Right ventricle myocardium superior (tissue), 1 donor: ENCODE measurements at regions not wholly inside any gene's neighbourhood (a gene's known extent, or its start where the extent isn't known, plus 50 kb on each side); places are given as distances from the start of the nearest gene placed in this dataset.
"Not testable (repeated sequence)": the region's sequence is repeated elsewhere in the genome, so short reads cannot be mapped to it uniquely, and the experiment has no call there.

ENCODE experiments used
- ATAC-seq: fragments of 200-7000 bp; cut with Tn5 transposase; one replicate; pipeline ENCODE4 v1.9.1; 2020; ENCODE audit warnings: mild to moderate bottlenecking; ENCODE audit not compliant: poor library complexity
- DNase-seq: peaks from one replicate; pipeline ENCODE4 v3.0.0-alpha.2; 2020
- intact Hi-C: fragments of 100-400 bp; cut with DNase I; formaldehyde crosslinking; loops from one replicate; pipeline ENCODE4 v1.11.2; 2022
- donor health status: DM: no; HTN: yes; CAD: no; lungs with severe emphysema.

DNA sequence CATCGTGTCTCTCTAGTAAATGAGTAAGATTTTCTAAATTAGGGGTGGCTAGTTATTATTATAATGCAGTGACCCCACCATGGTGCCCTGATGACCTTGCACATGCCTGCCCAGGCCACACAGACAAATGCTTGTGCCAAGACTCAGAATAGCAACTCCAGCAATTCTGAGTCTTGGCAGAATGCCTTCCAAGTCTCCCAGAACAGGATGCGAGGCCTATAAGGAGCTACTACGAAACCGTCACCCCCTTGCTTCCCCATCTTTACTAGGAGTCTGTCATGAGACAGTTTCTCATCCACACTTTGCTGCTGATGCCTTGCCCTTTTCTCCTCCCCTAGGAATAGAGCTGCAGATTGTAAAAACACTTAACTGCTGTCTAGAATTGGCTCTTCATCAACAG is 559.9 kb downstream of the TRHDE start:
- intact Hi-C loops: no loop called here
- DNase-seq (no peak), ATAC-seq (peak; percentile 39)

DNA sequence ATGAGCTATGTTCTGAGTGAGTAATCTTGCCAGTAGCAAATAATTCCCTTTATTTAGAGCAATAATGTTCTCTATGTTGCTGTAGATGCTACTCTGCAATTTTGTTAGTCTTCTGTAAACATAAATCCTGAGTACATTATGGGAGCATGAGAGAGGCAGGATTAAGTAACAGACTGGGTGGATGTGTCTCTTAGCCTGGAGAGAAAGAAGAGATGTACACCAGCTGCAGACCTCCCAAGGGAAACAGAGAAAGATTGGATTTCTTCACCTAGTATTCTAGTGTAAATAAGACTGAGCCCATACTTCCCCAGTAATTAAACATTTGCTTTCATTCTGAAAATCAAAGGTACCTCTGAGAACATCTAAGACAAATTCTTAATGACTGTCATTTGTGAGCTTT is 564.0 kb downstream of the TRHDE start:
- peak; percentile 38 for ATAC-seq
- DNase-seq: no peak
- intact Hi-C loops: no loop called here

DNA sequence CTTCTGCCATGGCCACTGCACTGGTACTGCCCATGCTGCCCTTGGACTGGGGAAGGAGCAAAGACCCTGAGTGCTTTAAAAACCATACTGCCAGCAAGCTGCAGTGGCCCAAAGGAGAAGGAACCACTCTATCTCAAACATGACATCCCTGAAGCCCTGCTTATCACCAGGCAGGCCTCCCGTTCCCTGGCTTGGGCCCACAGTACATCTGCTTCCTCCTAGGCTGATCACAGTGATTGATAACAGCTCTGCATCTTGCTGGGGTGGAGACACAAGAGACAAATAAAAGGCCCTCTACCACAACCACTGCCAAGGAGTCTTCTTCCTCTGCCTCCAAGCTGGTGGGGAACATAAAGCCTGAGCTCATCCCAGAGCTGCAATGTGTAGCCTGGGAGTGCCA is 567.5 kb downstream of the TRHDE start:
- intact Hi-C loops: no loop called here
- DNase-seq (no peak), ATAC-seq (no peak)

DNA sequence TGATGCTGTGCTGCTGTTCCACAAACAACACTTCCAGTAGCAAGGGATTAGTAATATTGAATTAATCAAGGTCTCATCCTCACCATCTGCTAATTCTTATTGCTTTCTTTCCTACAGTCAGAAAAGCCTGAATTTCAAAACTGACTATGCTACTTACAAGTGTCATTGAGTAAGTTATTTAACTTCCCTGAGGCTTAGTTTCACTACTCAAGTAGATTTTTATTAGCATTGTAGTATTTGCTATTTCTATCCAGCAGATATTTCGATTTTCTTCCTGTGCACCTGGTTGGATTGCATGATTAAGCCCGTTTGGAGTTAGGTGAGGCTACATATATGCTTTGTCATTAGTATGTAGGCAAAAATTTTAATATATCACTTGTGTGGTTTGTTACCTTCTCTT is 591.5 kb downstream of the TRHDE start:
- ATAC-seq (no peak), DNase-seq (no peak)
- intact Hi-C loops: no loop called here

DNA sequence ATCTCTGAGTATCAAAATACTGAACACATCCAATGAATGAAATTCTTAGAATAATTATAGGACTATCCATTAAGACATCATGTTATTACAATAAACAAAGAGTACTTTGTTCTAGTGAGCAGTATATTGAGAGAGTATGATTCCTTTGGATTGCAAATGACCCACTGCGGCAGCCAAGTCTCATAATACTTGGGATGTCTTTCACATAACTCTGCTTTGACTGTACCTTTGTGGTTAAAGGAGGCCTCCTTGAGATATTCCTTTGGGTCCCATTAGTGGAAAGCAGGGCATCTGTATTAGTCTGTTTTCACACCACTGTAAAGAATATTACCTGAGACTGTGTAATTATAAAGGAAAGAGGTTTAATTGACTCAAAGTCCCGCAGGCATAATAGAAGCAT is 593.8 kb downstream of the TRHDE start:
- DNase-seq: no peak
- no peak for ATAC-seq
- intact Hi-C loops: no loop called here

DNA sequence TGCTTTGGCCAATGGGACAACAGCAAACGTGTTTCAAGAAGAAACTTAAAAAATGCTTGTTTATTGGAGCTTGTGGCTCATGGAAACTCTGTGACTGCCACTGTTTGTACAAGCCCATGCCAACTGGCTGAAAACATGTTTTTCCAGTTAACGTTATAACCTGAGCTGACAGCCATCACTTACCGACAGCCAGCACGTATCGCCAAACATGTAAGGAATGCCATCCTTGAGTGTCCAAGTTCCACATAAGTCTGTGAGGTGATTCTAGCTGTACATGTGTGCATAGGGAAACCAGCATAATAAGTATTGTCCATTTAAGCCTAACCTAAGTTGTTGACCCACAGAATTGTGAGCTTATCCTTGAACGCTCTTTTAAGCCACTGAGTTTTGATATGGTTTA is 596.9 kb downstream of the TRHDE start:
- DNase-seq: no peak
- ATAC-seq: no peak
- intact Hi-C loops: no loop called here

DNA sequence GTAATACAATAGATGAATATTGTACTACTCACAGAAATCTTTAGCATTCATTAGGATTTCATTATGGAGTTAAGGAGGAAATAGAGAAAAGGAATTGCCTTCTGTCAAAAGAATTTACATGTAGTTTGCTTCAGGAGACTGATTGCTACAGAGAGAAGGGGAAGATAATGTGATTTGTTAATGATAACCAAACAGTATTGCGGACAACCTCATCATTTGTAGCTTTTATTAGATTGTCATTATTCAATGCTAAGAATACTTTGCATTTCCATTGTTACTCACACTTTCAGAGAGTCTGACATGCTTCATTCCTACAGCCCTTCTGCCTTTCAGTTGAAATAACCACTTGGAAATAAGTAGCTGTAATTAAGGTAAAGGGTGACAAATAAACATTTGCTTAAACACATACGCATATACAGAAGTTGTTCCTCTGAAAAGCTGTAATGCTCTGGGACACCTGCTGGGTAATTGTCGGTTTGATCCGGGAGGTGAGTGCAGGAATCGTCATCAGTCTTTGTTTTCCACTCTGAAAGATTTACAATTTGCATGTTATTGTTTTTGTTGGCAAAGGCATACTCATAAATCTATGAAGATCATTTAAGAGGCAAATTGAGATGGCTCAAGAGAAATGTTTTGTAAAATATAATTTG is 600.2 kb downstream of the TRHDE start:
- intact Hi-C loops: no loop called here
- DNase-seq (no peak), ATAC-seq (no peak)

DNA sequence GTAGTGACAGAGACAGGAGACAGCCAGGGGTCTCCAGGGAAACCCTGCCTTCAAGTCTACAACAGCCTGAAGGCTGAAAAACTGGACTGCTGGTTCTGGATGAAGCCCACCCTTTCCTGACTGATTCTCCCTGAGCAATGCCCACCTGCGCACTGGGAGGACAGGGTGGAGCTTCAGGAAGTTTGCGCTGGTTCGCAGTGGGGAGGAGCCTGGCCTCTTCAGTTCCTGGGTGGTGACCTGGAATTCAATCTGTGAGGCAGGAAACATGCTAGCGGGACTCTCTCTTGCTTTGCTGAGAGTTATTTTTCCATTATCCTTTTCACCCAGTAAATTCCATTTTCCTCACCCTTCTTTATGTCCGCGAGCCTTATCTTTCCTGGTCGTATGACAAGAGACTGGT is 600.8 kb downstream of the TRHDE start:
- intact Hi-C loops: no loop called here
- no peak for DNase-seq
- no peak for ATAC-seq

DNA sequence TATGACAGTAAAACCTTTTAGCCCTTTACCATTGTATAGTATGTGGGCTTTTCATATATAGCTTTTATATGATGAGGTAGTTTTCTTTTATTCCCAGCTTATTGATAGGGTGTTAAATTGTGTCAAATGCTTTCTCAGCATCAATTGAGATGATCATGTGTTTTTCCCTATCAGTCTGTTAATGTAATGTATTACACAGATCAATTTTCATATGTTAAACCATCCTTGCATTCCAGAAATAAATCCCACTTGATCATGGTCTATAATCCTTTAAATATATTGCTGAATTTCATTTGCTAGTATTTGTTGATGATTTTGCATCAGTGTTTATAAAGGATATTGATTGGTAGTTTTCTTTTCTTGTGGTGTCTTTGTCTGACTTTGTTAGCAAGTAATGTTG is 603.9 kb downstream of the TRHDE start:
- intact Hi-C loops: no loop called here
- ATAC-seq (no peak), DNase-seq (no peak)

DNA sequence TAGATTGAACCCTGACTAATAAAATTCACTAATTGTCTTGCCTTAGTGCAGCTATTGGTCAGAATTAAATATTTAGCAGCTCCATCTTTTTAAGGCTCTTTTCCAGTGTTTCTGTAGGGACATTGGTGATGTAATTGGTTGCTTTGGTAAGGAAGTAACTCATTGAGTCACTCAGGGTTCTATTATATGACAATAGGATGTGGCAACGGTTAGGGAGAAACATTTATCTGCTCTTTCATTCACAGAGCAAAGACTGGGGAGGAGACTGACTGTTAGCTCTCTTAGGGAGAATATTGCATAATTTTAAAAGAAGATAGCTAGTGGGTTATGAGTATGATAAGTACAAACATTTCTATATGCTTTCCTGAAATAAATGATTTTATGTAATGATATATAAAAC is 616.5 kb downstream of the TRHDE start:
- intact Hi-C loops: no loop called here
- ATAC-seq (no peak), DNase-seq (no peak)

DNA sequence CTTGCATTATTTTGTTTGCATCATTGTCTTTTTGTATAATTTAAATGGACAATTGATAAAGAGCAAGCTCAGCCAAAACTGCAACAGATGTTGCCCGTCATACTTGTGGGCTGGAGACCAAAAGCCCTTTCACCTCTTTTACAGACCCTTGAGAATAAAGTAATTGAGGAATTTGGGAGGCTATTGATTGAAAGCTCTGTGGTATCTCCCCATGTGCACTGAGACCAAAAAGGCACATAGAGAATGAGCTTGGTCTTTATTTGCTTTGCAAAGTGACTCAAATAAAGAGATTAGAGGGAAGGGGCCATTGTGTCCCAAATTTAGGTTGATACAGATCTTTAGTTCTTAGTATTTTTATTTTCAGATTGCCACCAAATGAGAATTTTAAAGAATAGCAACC is 617.6 kb downstream of the TRHDE start:
- no peak for DNase-seq
- no peak for ATAC-seq
- intact Hi-C loops: no loop called here

DNA sequence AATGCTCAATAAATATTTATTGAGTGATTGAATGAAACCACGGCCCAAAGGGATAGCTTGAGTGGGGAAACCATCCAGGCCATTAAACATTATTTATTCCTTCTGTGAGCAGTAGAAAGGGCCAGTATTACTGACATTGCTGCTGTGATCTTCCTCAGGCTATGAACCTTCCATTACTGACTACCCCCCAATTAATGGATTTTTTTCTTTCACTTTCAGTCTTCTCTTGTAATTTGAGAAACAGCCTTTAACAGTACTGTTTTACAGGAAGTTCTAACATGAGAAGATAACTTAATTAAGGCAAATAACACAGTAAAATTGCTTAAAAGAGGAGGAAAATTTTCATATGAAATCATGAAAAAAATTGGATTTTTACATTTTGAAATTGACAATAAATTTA is 629.5 kb downstream of the TRHDE start:
- DNase-seq (no peak), ATAC-seq (no peak)
- intact Hi-C loops: no loop called here

DNA sequence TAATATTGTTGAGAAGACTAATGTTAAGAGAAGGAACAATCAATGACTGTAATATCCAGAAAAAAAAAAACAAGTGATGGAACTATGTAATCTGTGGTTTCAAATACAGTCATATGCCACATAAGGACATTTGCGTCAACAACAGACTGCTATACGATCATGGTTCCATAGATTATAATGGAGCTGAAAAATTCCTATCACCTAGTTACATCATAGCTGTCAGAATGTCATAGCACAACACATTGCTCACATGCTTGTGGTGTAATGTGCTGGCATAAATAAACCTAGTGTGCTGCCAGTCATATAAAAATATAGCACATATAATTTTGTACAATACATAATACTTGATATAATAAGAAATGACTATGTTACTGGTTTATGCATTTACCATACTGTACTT is 653.5 kb downstream of the TRHDE start:
- intact Hi-C loops: no loop called here
- no peak for ATAC-seq

DNA sequence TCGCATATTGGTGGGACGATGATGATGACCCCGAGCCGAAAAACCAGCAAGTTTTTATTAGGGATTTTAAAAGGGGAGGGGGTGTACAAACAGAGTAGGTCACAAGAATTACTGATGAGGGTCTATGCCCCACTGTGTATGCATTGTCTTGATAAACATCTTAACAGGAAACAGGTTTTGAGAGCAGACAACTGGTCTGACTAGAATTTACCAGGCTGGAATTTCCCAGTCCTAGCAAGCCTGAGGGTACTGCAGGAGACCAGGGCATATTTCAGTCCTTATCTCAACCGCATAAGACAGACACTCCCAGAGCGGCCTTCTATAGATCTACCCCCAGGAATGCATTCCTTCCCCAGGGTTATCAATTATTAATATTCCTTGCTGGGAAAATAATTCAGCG is 659.7 kb downstream of the TRHDE start:
- intact Hi-C loops: not testable (repeated sequence)

More for the DNA sequence above, 653.5 kb downstream of the TRHDE start:
- DNase-seq: no peak

DNA sequence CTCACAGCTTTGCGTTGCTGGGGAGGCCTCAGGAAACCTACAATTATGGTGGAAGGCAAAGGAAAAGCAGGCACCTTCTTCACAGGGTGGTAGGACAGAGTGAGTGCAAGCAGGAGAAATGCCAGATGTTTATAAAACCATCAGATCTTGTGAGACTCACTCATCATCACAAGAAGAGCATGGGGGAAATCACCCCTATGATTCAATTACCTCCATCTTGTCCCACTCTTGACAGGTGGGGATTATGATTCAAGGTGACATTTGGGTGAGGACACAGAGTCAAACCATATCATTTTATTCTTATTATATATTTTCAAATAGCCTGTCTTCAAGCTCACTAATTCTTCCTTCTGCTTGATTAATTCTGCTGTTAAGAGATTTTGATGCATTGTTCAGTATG is 665.3 kb downstream of the TRHDE start:
- ATAC-seq: no peak
- DNase-seq: no peak
- intact Hi-C loops: no loop called here

More for the DNA sequence above, 659.7 kb downstream of the TRHDE start:
- ATAC-seq, DNase-seq: not testable (repeated sequence)

DNA sequence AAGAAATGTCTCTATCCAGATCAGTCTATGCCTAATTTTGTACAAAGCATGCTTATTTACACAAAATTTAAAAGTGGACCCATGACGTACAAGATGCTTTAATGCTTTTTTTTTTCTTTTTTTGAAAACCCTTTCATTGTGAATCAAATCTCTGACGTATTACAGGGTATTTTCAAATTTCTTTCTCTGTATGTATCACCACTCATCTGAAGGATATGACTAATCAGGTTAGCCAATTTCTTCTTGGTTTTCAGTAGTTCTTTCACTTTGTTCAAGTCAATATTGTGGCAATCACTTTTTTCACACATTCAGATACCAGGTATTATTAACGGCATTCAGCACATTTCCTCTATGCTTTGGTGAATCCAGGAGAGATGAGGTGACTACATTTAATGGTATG is 685.3 kb downstream of the TRHDE start:
- ATAC-seq (no peak), DNase-seq (no peak)
- intact Hi-C loops: no loop called here

DNA sequence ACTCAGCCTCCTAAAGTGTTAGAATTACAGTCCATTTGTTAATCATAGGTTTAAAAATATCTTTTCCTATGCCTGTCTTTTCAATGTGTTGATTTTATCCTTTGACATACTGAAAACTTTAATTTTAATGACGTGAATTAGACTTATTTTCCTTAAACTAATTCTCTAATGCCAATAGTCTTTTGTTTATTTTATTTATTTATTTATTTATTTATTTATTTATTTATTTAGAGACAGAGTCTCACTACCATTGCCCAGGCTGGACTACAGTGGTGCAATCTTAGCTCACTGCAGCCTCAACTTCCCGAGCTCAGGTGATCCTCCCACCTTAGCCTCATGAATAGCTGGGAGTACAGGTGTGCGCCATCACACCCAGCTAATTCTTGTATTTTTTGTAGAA is 694.5 kb downstream of the TRHDE start:
- intact Hi-C loops: no loop called here
- DNase-seq (no peak), ATAC-seq (no peak)

DNA sequence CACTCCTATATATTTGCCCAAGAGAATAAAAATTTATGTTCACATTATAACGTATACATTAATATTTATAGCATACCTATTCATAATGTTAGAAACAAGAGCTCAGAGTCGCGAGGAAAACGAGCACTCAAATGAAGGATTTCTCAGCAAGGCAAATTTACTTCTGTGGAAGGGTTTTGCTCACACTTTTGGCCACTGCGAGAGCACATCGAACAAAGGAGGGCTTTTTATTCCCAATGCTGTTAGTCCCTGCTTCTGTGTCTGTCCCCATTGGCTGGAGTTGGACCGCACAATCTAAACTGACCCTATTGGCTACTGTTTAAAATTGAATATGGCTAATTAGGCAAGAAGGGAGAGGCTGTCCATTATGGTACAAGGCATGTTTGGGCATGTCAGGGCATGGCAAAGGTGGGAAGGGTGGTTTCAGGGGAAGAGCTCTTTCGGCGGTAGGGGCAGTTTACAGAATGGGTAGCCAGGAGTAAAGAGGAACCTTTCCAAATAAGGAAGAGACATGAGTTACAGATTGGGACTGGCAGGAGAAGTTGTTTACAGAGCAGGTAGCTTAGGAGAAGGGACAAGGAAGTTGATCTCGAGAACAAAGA is 702.9 kb downstream of the TRHDE start:
- ATAC-seq: no peak
- no peak for DNase-seq
- intact Hi-C loops: no loop called here

DNA sequence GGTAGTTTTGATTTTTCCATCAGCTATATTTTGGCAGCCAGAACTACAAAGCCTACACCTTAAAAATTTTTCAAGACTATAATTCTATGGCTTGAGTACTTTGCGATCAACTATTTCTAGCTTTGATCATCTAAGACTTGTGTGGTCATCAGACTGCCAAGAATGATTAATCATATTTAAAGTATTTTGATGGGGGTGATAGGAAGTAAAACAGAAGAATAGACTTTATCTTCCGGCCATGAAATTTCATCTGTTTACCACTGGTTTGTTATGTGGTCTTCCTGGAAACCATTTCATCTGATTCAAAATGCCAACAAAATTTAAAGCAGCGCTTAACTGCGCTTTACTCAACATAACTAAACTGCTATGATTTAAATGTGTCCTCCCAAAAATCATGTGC is 706.8 kb downstream of the TRHDE start:
- DNase-seq: no peak
- intact Hi-C loops: no loop called here
- no peak for ATAC-seq

DNA sequence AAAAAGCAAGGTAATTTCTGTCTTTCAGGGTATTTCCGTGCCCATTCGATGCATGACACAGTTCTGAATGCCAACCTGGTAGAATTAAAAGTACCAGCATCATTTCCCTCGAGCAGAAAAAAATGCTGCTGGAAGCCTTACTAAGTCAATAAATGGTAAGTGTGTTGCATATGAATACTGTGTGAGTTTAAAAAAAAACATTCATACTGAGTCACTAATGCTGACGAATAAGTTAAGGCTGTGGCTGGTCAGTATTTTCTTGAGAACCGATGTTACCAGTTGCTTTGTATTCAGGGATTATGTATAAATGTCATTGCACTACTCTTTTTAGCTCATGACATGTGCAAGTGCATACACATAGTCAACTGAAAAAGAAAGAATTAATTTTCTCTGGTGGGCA is 710.2 kb downstream of the TRHDE start:
- ATAC-seq: no peak
- DNase-seq: no peak
- intact Hi-C loops: no loop called here

DNA sequence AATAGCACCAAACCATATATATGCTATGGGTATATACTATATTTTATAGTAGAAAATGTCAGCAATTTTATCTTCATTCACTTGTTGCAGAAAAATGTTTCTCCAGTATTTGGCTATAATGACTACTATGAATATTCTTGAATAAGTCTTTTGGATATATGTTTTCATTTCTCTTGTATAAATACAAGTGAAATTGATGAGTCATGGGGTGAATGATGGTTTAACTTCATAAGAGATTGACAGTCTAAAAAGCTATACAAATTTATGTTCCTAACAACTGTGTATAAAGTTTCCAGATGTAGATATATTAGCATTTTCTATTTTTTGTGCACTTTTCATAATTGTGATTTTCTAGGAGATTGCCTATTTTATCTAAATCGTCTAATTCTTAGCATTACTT is 714.8 kb downstream of the TRHDE start:
- ATAC-seq (no peak), DNase-seq (no peak)

More for the DNA sequence above, 714.8 kb downstream of the TRHDE start:
- intact Hi-C loops: no loop called here
